GM10266 (cell line): ENCODE measurements at regions not wholly inside any gene's neighbourhood (a gene's known extent, or its start where the extent isn't known, plus 50 kb on each side); places are given as distances from the start of the nearest gene placed in this dataset.

ENCODE experiments used
- DNase-seq: peaks from one replicate; pipeline ENCODE4 v3.0.0; 2012; ENCODE audit errors: extremely low spot score
- TF ChIP-seq, protein P1 (sequence below): IDR thresholded peaks from 2 replicates; pipeline ENCODE4 v1.5.1; 2012; ENCODE audit warnings: mild to moderate bottlenecking, low read depth; ENCODE audit not compliant: control insufficient read depth, insufficient read depth; ENCODE audit errors: missing control alignments

DNA sequence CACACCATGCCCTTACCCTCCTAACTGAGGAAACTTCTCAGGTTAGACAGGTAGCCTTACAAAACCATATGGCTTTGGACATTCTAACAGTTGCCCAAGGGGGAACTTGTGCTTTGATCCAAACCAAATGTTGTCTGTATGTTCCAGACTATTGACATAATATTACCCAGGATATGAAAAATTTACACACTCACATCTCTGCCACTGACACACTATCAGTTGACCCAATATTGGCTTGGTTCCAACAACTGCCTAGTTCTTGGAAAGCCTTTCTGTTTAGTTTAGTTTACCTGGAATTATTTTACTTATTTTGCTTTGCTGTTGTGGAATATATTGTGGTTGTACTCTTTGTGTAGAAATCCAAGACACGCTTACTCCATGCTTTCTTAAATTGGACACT lies 178.4 kb downstream of the RNF152 start:
- TF ChIP-seq, protein P1, sequence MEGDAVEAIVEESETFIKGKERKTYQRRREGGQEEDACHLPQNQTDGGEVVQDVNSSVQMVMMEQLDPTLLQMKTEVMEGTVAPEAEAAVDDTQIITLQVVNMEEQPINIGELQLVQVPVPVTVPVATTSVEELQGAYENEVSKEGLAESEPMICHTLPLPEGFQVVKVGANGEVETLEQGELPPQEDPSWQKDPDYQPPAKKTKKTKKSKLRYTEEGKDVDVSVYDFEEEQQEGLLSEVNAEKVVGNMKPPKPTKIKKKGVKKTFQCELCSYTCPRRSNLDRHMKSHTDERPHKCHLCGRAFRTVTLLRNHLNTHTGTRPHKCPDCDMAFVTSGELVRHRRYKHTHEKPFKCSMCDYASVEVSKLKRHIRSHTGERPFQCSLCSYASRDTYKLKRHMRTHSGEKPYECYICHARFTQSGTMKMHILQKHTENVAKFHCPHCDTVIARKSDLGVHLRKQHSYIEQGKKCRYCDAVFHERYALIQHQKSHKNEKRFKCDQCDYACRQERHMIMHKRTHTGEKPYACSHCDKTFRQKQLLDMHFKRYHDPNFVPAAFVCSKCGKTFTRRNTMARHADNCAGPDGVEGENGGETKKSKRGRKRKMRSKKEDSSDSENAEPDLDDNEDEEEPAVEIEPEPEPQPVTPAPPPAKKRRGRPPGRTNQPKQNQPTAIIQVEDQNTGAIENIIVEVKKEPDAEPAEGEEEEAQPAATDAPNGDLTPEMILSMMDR: no peak
- DNase-seq: no peak

DNA sequence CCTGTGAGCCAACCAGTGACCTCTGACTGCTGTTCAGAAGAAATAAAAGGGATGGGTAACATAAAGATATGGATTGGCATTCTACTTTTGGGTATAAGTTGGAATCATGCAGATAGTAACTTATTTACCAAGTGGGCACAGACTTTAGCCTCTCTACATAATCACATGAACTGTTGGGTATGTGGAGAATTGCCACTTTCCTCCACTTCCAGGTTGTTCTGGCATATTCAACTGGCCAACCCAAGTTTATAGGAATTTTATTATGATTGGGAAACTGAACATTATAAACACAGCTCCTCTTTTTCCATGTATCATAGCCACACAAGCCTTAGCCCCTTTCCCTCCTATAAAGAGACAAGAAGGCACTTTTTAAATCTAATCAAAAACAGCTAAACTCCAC lies 179.3 kb downstream of the RNF152 start:
- TF ChIP-seq, protein P1: no peak
- no peak for DNase-seq

DNA sequence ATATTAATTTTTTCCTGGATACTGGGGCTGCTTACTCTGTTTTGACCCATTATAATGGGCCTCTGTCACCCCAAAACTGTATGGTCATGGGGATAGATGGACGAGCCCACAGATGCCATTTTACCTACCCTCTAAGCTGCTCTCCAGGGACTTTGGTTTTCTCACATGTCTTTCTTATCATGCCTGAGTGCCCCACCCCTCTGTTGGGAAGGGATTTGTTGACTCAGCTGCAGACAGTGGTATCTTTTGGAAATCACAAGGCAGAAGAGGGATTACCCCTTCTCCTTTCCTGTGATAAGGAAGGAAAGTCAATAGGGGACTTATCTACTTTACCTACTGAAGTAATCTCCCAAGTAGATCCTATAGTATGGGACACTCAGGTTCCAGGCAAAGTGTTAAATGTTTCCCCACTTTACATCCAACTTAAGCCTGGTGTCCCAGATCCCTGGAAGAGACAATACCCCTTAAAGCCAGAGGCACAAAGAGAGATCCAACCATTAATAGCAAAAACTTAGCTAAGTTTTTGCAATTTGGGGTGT lies 182.7 kb downstream of the RNF152 start:
- DNase-seq: no peak
- TF ChIP-seq, protein P1: no peak

DNA sequence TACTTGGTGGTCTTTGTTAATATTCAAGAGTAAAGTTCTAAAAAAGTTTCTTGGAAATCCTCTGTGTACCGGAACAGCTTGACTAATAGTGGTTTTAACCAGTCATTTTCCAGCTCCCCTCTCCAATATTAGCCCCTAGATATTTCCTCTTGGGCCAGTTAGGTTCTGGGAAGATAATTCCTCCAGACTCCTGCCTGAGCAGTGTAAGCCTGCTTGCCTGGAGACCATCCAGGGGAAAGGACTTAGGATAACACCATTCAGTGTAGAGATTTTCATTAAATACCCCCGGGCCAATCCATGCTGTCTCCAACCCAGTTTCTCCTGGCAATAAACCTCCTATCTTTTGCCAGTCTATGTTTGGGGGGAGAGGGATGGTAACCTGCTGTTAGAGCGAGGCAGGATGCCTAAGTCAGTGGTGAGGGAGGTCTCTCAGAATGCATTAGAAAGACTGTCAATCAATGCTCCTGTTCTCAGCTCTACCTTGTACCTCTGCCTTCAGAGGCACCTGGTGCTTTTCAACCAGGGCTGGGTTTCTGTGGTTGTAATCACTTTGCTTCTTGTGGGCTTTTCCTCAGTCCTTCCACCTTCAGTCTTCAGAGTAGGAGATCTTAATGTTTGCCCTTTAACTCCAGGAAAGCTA lies 186.4 kb downstream of the RNF152 start:
- no peak for DNase-seq
- TF ChIP-seq, protein P1: no peak

DNA sequence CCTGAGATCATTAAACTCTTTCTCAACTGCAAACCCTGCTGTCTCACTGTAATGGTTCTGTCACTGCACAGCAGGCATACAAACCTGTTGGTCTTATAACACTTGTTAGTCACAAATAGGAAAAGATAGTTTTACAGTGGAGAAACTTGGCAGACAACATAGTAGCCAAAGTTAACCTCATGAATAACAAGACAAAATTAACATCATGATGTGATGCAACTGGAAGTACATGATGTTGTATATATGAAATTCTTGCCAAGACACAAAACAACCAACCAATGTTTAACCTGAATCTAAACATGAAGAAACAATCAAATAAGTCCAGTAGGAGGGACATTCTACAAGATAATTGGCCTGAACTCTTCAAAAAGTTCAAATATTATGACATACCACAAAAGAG lies 189.3 kb downstream of the RNF152 start:
- TF ChIP-seq, protein P1: no peak
- DNase-seq: no peak

DNA sequence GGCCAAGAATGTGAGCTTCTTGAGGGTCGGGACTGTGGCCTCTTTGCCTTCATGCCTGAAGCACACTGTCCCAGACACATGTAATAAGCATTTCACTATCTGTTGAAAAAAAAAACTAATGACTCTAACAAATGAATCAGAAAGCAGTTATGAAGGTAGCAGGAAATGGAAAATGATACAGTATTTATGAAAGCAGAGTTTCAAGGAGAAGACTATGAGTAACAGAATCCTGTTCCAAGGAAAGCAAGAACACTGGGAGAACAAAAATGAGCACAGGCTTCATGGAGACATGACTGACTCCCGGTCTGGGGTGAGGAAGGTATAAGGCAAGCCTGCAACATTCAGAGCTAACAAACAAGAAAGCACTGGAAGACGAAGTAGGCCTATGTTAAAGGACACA lies 190.8 kb downstream of the RNF152 start:
- TF ChIP-seq, protein P1: no peak
- DNase-seq: no peak

DNA sequence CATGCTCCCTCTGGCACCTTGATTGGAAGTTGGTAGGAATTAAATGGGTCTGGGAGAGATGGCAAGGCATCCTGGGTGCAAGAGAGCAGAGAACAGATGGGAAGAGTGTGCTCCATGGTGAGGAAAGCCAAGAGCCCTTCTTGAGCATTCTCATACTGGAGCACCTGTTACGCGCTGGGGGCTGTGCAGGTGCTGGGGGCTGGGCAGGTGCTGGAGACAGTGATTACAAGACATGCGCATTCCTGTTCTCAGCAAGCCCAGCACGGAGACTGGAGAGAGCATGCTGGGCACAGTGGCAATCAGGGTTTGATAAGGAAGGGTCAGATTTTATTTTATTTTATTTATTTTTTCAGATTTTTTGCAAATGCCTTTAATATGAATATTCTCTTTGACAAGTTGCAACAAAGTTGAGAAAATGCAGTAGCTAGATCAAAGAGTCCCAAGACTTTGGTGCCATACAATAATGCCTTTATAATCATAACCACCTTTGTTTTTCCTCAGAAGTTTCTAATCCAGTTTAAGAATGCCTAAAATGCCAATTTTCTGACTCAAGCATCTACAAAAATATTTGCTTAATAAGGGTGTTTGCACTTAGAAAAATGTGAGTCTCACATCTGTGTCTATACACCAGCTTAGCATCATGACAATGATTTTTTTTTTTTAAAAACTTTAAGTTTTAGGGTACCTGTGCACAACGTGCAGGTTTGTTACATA lies 193.3 kb downstream of the RNF152 start:
- TF ChIP-seq, protein P1: no peak
- no peak for DNase-seq
